ENCODE measurements at regions not wholly inside any gene's neighbourhood (a gene's known extent, or its start where the extent isn't known, plus 50 kb on each side); places are given as distances from the start of the nearest gene placed in this dataset.

DNA sequence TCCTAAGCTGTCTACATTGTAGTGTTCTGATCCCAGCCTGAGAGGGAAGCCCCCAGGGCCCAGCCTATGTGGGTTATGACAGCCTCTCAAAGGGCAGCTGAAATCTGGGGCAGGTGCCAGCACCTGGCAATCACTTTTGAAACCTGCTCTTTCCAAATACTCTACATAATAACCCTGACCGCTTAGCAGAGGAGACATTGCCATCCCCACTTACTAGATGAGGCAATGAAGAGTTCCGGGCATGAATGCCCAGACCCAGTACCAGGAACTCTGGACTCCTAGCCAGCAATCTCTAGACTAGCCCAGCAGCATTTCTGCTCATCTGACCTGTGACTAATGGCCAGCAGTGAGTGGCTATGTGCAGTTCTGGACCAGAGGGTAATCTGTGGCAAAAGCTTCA, 412.4 kb upstream of the CADM1 start:
- H3K4me3 ChIP-seq (ENCODE audit: low read depth, low read length): no peak overlapping the region
- TF ChIP-seq, protein P1, sequence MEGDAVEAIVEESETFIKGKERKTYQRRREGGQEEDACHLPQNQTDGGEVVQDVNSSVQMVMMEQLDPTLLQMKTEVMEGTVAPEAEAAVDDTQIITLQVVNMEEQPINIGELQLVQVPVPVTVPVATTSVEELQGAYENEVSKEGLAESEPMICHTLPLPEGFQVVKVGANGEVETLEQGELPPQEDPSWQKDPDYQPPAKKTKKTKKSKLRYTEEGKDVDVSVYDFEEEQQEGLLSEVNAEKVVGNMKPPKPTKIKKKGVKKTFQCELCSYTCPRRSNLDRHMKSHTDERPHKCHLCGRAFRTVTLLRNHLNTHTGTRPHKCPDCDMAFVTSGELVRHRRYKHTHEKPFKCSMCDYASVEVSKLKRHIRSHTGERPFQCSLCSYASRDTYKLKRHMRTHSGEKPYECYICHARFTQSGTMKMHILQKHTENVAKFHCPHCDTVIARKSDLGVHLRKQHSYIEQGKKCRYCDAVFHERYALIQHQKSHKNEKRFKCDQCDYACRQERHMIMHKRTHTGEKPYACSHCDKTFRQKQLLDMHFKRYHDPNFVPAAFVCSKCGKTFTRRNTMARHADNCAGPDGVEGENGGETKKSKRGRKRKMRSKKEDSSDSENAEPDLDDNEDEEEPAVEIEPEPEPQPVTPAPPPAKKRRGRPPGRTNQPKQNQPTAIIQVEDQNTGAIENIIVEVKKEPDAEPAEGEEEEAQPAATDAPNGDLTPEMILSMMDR (IDR thresholded peaks at IDR 0.05; ENCODE audit: low read depth, low read length): no peak

DNA sequence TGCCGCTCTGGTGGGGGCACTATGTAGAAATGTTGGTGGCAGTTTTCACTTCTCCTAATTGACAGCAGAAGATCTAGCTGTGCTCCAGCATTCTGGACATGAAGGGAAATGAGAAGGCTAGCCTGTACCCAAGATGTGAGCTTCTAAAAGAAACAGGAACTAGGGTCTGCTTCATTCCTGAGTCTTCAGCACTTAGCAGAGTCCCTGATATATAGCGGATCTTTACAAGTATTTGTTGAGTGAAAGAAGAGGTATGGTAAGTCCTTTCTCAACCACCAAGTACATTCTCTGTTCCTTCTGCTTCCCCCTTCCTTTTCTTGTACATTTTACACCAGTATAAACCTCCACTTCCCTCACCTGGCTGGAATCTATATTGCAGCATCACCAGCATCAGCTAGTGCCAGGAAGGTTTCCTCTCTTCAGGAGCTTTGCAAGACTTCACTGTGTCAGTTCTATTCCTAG, 408.3 kb upstream of the CADM1 start:
- TF ChIP-seq, protein P1 (IDR thresholded peaks at IDR 0.05; ENCODE audit: low read depth, low read length): no peak

DNA sequence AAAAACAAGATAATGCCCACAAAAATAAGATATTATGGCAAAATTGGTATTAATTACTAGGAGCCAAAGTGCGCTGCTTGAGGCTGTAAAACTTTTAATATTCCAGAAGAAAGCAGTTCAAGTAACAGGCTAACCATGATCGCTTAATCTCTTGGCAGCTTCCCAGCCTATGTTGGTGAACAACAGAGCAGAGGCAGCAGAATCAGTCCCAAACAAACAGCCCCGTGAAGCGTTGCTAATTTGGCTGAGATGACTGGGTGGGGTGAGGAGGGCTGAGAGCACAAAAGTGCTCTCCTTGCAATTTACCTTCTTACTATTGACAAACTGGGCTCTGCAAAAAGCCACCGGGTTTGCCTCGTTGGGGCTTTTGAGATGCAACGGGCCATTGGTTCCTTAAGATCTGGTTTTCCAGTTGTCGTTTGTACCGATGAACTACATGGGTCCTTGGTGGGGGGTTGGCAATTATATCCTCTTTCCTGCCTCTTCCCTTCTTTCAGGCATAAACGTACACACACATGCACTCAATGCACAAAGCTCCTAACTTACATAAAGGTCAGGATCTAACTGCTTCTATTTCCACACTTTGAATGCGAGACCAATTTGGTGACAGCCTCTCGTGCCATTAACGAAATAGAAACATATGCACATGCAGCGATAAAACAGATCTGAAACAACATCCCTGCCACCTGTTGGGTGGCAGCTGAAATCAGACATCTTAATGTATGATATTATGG, 407.6 kb upstream of the CADM1 start:
- H3K4me3 ChIP-seq (ENCODE audit: low read depth, low read length): no peak overlapping the region
- TF ChIP-seq, protein P1 (IDR thresholded peaks at IDR 0.05; ENCODE audit: low read depth, low read length): no peak

More for the DNA sequence above, 408.3 kb upstream of the CADM1 start:
- H3K4me3 ChIP-seq (ENCODE audit: low read depth, low read length): no peak overlapping the region

DNA sequence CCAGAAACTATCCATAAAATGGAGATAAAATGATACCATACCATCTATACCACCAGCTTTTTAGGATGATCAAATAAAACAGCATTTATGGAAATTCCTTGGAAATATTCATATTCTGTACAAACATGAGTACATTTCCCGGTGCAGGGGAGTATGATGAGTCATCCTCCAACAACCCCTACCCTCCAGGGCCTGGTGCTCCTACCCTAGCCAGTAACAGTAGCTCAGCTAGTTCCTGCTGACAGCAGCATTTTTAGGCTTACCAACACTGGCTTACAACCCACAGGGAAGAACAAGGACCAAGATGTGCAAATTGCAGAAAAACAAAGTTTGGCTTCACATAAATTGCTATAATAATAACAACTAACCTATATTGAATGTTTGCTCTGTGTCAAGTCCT, 406.2 kb upstream of the CADM1 start:
- H3K4me3 ChIP-seq (ENCODE audit: low read depth, low read length): no peak overlapping the region
- TF ChIP-seq, protein P1 (IDR thresholded peaks at IDR 0.05; ENCODE audit: low read depth, low read length): no peak

DNA sequence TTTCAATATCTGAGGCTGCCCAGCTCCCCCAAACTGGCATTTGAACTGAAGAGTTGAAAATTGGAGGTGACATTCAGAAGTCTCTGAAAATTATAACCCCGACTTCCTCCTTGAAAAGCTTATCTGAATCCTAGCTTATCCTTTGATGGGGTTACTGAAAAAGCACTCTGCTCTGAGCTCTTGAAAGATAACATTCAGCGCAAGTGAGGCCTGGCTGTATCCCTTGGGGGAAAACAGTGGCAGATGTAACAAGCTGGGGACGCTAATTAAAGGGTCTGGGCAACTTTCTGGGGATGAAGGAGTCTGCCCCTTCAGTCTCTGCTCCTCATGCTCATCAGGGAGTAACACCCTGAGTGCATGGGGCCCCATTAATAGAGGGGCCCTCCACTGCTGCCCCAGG, 402.0 kb upstream of the CADM1 start:
- no peak overlapping the region for H3K4me3 ChIP-seq (ENCODE audit: low read depth, low read length)
- TF ChIP-seq, protein P1 (IDR thresholded peaks at IDR 0.05; ENCODE audit: low read depth, low read length): no peak

DNA sequence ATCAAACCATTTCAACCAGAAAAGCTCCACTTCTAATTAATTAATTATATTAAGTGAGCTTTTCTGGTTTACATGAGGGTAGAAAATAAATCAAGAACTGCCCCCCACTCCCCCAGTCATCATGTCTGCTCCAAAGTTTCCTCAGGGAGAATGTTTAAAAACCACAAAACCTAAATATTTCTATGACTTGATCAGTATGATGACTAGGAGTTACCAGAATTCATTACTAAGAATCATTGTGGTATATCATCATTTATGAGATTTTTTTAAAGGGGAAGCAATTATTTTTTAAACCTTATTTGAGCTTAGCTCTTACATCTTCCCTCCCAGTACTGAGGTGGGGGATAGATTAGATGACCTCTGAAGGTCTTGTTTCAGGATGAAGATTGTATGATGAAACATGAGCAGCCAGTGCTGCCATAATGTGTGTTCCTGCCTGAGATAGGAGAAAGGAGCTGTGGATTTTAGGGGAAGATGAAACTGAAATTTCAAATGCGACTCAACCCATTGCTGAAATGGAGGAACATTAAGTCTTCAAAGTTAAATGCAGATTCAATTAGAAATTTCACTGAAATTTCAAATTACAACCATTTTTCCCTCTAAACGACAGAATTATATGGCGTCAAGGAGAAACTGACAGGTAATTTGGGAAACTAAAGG, 401.3 kb upstream of the CADM1 start:
- TF ChIP-seq, protein P1 (IDR thresholded peaks at IDR 0.05; ENCODE audit: low read depth, low read length): no peak
- no peak overlapping the region for H3K4me3 ChIP-seq (ENCODE audit: low read depth, low read length)

DNA sequence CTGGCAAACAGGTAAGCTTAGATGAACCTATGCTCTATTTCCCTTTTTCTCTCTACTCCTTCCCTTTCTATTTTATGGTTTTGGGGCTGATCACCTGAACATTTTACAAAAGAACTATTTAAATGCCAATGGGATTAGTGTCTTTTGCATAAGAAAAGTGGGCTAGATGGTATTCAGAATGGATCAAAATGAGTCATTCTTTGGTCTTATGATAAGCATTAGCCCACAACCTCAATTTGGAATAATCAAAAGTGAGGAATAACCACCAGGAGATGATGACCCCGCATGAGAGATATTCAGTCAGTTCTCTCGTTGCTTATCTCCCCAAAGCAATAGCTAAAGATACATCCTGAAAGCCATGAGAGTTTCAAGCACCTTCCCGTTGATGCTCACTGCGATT, 399.0 kb upstream of the CADM1 start:
- H3K4me3 ChIP-seq (ENCODE audit: low read depth, low read length): no peak overlapping the region
- TF ChIP-seq, protein P1 (IDR thresholded peaks at IDR 0.05; ENCODE audit: low read depth, low read length): no peak
